GM19351 (cell line): ENCODE measurements at regions not wholly inside any gene's neighbourhood (a gene's known extent, or its start where the extent isn't known, plus 50 kb on each side); places are given as distances from the start of the nearest gene placed in this dataset.
"Not testable (repeated sequence)": the region's sequence is repeated elsewhere in the genome, so short reads cannot be mapped to it uniquely, and the experiment has no call there.

Experiments
- ATAC-seq: cut with Tn5 transposase; IDR thresholded peaks from one replicate; pipeline ENCODE4 v1.9.1; 2021; ENCODE audit warnings: mild to moderate bottlenecking, moderate library complexity; ENCODE audit not compliant: unreplicated experiment

DNA sequence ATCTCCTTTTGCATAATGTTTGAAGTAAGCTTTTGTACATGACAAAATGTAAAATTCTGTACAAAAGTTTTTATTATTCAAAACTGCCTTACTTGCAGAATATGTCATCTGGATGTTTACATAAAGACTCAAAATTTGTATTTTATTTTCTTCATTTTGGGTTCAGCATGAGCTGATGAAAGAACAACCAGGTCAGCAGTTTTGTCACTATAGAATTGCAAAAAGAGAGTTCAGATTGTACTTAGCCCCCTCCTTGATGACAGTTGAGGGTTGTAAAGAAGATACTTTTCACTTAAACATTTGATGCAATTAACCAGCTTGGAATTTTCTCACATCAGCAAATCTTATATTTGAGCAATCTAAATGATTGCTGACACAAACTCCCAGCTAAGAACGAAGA, 669.3 kb downstream of the PLA2G4A start:
- ATAC-seq: no peak

DNA sequence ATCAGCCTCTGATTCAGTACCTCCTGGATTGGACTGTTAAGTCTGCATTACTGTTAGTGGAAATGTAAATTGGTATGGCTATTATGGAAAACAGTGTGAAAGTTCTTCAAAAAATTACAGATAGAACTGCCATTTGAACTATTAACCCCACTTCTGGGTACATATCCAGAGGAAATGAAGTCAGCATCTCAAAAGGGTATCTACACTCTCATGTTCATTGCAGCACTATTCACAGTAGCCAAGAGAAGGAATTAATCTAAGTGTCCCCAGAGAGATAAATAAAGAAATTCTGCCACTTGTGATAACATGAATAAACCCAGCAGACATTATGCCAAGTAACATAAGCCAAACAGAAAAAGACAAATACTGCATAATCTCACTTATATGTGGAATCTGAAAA, 676.0 kb downstream of the PLA2G4A start:
- ATAC-seq: no peak

DNA sequence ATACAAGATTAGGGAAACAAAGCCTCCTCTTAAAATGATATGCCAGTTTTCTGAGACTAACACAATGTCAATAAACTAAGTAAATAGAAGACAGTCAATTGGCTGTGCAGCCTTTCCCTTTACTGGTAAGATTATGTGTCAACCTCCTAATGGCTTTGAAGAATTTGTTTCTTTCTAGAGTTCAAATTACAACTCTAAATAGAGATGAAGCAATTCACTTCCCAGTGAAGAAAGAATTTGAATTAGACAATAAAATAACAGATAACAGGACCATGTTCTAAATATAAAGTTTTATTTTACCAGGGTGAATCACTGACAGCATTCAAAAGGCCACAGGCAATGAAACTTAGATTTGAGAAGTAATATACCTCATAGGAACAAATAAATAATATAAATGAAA, 680.3 kb downstream of the PLA2G4A start:
- ATAC-seq: no peak

DNA sequence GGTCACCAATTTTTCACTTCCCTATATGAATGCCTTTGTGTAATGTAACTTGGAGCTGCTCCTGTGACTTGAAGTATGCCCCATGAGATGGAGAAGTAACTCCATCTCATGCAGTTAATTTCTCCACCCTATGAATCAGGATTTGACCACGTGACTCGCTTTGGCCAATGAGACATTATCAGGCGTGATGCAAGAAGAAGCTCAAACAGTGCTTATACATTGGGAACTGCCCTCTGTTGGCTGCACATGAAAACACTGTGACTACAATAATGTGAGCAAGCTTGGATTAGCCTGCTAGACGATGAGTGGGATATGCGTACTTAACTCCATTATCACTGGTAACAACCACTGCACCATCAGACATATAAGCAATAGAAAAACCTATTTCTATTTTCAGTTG, 684.4 kb downstream of the PLA2G4A start:
- ATAC-seq: no peak

DNA sequence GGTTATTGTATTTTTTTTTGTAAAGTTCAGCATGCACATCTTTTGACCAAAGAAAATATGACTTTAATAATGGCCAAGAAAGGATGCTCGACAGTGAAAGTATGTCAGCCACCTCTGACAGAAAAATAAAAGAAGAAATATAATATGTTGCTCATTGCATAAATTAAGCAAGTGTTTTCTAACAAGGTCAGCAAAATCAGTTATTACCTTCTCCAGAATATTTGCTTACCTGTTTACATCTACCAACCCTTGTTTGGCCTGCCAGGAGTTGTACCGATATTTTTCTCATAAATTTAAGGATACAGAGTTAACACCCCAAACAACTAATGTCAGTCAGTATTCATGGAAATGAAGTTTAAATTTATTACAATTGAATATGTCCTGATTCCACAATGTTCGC, 685.4 kb downstream of the PLA2G4A start:
- no peak for ATAC-seq

DNA sequence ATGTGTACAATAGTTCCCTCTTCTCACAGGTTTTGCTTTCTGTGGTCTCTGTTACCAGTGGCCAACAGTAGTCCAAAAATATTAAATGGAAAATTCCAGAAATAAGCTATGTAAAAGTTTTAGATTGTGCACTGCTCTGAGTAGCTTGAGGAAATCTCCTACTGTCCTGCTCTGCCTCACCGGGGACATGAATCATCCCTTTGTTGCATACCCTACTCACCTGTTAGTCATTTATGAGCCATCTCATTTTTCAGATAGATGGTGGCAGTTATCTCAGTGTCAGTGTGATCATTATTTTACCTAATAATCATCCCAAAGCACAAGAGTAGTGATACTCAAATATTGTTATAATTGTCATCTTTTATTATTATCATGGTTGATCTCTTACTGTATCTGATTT, 688.1 kb downstream of the PLA2G4A start:
- no peak for ATAC-seq

DNA sequence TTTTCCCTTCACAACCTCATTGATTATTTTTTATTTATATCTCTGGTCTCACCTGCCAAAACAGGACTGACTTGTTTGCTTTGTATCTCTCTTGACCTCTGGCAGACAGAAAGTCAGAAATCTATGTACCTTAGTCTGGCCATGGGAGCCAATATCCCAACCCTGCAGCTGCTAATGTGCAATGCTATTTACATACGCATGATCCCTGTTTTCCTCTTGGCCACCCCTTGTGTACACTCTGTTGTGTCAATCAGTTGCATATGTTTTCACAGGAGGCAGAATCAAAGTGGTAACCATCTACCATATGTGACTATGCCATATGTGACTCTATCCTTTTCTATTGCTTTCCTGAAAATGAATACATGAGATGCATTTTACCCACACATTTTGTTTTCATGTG, 688.8 kb downstream of the PLA2G4A start:
- no peak for ATAC-seq

DNA sequence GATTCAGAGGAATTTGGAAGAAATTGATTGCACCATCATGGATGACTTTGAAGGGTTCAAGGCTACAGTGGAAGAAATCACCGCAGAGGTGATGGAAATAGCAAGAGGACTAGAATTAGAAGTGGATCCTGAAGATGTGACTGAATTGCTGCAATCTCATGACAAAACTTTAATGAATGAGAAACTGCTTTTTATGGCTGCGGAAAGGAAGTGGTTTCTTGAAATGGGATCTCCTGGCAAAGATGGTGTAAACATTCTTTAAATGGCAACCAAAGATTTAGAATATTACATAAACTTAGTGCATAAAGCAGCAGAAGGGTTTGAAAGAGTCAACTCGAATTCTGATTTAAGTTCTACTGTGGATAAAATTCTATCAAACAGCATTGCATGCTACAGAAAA, 698.6 kb downstream of the PLA2G4A start:
- no peak for ATAC-seq

DNA sequence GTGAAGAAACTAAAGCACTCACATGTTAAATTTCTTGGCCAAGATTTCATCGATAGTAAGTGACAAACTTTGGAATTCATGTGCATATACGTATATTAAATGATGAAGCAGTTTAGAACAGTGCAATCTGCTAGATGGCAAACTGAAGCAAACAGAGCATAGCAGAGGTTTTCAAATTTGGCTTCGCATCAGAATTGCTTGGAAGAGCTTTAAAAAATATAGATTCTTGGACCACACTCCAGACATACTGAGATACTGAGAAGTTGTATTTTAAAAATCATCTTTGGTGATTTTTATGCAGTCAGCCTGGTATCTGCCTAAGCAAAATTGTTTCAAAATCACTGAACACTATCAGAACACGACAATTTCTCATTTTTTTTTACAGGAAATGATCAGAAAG, 709.2 kb downstream of the PLA2G4A start:
- ATAC-seq: no peak

DNA sequence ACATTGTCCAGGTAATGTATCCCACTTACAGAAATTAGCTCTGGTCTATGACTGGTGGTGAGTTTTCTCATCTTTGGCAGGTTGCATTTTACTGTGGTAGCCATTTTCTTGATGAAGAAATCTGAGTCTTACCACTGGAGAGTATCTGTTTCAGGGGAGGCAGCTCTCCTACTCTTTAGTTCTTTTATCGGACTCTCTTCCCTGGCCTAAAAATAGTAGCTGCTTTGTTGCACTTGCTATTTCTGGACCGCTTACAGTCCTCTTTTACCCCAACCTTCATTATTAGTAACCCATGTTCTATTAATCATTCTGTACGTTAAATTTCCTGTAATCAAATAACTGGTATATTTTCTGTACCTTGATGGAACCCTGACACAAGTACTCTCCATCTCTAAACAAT, 720.8 kb downstream of the PLA2G4A start:
- no peak for ATAC-seq

DNA sequence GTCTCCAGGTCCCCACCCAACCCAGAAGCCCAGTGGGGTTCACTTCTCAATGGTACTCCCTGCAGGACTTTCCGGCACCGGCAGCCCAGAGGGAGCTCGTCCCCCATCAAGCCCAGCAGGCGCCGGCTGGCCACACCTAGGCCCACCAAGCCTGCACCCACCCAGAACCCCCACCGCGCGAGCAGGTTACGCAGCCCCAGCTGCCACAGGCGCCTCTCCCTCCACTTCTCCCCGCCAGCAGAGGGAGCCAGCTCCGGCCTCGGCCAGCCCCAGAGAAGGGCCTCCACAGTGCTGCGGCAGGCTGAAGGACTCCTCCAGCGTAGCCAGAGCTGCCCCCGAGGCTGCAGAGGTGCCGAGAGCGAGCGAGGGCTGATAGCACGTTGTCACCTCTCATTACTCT, 722.3 kb downstream of the PLA2G4A start:
- ATAC-seq: no peak

DNA sequence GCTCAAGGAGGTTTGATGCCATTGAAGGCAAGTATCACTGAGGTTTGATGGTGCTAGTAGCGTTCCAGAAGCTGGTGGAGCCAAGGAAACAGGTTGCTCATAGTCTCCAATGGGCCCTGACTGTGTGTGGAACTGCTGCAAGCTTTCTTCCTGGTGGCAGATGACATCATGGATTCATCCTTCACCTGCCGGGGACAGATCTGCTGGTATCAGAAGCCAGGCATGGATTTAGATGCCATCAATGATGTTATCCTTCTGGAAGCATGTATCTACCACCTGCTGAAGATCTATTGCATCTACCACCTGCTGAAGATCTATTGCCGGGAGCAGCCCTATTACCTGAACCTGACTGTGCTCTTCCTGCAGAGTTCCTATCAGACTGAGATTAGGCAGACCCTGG, 734.4 kb downstream of the PLA2G4A start:
- ATAC-seq: no peak

DNA sequence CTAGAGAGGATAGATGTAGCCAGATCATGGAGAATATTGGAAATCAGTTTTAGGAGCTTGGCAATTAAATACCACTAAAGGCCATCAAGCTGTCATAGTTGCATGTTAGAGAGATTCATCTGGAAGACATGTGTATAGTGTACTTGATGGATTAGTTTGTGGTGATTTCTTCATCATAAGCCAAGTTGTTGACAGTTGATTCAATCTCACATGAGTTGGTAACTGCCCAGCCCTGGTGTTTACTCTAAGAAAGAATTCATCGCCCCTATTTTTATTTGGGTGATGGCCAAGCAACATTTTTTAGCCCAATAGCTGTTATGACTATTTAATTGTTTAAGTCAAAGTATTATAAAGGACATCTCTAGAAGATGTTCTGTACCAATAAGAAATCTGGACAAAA, 737.6 kb downstream of the PLA2G4A start:
- no peak for ATAC-seq

DNA sequence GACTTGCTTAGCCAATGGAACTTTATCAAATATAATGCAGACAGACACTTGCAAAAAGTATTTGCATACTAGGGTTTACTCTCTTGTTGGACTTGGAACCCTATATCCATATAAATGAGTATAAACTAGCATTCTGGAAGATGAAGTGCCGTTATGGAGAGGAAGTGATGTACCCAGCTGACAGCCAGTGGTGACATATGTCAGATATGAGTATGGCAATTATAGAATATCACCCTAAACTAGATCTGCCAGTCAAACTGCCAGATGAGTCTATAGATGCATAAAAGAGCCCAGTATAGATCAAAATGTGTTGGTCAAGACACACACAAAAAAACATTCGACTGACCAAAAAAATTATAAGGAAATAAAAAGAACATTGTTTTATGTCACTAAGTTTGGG, 739.3 kb downstream of the PLA2G4A start:
- no peak for ATAC-seq

DNA sequence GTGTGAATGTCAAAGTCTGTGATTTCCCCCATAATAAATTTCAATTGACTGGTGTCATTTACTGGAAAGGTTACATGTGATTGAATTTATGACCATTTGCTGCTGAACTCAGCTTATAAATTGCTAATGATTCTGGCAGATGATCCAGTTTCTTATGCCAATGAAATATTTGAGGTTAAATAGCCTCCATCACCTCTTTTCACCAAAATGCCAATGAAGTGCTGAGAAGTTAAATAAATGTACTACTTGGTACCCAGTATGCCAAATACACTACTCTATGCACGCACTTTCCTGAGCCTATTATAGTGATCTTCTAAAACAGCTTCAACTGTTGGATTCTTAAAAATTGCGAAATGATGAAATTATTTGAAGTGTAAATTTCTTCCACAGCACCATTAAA, 741.4 kb downstream of the PLA2G4A start:
- no peak for ATAC-seq

DNA sequence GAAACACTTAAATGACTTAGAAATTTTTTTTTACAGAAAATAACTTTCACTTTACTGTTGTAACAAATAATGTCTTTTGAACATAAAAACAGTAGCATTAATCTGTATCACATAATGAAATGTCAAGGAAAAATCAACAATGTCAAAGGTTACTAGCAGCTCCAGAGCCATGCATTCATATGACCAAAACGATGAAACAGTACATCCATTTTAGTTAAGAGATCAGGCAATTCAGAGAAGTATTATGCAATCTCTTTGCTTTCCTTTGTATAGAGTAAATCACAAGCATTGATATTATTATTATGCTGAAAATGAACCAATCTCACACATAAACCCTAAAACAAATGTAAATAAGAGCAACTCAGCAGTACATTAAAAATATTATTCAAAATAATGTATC, 748.9 kb downstream of the PLA2G4A start:
- ATAC-seq: no peak

DNA sequence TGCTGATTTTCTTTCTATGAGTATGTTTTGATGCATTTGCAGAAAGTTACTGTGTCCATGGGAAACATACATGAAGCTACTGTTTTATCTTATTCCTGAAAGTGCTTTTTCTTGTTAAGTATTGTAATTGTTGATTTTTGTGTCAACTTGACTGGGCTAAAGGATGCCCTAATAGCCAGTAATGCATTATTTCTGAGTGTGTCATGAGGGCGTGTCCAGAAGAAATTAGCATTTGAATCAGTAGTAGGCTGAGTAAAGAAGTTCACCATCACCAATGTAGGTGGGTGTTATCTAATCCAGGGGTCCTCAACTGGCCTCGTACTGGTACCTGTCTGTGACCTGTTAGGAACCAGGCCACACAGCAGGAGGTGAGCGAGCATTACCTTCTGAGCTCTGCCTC, 760.2 kb downstream of the PLA2G4A start:
- no peak for ATAC-seq

DNA sequence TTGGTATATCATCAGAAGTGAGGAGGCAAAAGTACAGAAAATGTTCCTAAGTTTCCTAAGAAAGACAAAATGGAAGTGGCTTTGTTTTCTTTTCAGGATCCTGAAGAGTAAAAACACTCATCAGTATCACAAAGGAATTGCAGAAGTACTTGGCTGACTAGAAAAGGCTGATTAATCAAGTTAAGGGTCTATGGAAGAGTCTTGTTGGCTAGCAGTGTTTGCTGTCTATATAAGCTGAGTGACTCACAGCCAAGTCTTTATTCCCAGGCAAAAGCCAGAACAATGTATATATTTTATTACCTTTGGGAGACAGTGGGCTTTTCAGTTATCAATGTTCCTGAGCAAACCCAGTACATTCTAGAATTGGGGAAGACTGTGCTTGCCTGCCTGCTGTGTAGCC, 777.0 kb downstream of the PLA2G4A start:
- no peak for ATAC-seq

DNA sequence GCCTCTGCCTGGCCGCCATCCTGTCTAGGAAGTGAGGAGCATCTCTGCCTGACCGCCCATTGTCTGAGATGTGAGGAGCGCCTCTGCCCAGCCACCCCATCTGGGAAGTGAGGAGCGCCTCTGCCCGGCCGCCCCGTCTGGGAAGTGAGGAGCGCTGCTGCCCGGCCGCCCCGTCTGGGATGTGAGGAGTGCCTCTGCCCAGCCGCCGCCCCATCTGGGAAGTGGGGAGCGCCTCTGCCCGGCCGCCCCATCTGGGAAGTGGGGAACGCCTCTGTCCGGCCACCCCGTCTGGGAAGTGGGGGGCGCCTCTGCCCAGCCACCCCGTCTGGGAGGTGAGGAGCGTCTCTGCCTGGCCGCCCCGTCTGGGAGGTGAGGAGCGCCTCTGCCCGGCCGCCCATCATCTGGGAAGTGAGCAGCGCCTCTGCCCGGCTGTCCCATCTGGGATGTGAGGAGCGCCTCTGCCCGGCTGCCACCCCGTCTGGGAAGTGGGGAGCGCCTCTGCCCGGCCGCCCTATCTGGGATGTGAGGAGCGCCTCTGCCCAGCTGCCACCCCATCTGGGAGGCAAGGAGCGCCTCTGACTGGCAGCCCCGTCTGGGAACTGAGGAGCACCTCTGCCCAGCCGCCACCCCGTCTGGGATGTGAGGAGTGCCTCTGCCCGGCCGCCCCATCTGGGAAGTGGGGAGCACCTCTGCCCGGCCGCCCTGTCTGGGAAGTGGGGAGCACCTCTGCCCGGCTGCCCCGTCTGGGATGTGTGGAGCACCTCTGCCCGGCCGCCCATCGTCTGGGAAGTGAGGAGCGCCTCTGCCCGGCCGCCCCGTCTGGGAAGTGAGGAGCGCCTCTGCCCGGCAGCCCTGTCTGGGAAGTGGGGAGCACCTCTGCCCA, 787.3 kb downstream of the PLA2G4A start:
- ATAC-seq: not testable (repeated sequence)

DNA sequence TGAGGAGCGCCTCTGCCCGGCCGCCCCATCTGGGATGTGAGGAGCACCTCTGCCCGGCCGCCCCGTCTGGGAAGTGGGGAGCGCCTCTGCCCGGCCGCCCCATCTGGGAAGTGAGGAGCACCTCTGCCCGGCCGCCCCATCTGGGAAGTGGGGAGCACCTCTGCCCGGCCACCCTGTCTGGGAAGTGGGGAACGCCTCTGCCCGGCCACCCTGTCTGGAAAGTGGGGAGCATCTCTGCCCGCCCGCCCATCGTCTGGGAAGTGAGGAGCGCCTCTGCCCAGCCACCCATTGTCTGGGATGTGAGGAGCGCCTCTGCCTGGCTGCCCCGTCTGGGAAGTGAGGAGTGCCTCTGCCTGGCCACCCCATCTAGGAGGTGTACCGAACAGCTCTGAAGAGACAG, 788.1 kb downstream of the PLA2G4A start:
- ATAC-seq: not testable (repeated sequence)

DNA sequence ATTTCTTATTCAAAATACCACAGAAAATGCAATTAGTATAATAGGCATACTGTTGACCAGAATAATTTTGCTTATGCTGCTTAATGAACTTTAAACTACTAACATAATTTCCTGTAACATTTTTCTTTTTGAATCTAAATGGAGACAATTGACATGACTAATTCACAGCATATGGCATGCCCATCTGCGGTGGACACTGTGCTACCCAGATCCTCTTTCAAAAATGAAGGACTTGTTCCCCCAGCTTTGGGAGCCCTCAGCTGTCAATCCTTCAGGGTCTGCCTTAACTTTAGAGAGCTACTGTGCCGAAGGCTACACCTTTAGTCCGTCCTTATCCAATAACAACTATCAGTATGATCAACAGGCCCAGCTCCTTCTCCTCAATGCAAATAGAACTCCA, 789.0 kb downstream of the PLA2G4A start:
- ATAC-seq: no peak

DNA sequence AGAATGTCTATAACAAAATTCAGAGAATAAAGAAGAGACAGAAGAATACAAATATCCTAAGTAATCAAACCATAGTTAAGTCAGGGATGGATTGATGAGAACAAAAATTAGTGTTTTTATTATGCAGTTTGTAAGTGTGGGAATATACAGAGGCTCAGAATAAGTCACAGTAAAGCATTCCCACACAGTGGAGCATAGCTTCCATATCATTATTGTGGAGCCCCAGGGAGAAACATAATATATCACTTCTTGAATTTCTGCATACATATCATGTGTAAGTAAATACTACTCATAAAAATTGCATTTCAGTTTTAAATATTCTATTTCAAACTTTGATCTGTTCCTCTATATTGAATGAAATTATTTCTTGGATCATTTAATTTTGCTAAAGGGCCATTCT, 790.4 kb downstream of the PLA2G4A start:
- no peak for ATAC-seq

DNA sequence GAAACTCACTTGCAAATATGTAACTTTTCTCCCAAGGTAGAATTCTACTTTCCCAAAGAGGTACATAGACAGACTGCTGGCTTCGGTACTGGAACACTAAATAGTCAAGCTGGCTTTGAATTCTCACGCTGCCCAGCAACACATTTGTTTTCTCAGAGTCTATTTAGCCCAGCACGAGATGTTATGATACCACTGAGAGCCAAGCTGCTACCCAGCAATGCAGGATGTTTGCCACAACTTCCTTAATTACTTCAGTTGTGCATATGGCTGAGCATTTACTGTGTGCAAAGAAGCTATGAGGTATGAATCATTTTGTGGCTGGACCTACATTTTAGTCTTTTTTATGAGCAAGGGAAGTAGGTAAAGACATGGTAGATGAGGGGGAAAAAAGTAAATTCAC, 793.2 kb downstream of the PLA2G4A start:
- peak; percentile 46 for ATAC-seq
